Testis (tissue), 2 donors: ENCODE measurements at regions not wholly inside any gene's neighbourhood (a gene's known extent, or its start where the extent isn't known, plus 50 kb on each side); places are given as distances from the start of the nearest gene placed in this dataset.

Source experiments
- POLR2A ChIP-seq: fragments of 450-650 bp; IDR thresholded peaks from one replicate; pipeline ENCODE4 v1.6.1; 2017; ENCODE audit warnings: antibody characterized with exemption, mild to moderate bottlenecking, moderate library complexity
- TF ChIP-seq, protein P1 (sequence below), 3 experiments: fragments of 450-650 bp in 2 of 3; fragments of 200-600 bp in 1 of 3; sonication (generic) in 1 of 3; IDR thresholded peaks; one replicate each; pipeline ENCODE4 v1.5.1; 2016 to 2019; ENCODE audit warnings: antibody characterized with exemption in 3 of 3, mild to moderate bottlenecking in 2 of 3, moderate library complexity in 1 of 3

GRCh38 chr5:88544136-88544645 is 275.5 kb upstream of the TMEM161B start:
- TF ChIP-seq, protein P1, sequence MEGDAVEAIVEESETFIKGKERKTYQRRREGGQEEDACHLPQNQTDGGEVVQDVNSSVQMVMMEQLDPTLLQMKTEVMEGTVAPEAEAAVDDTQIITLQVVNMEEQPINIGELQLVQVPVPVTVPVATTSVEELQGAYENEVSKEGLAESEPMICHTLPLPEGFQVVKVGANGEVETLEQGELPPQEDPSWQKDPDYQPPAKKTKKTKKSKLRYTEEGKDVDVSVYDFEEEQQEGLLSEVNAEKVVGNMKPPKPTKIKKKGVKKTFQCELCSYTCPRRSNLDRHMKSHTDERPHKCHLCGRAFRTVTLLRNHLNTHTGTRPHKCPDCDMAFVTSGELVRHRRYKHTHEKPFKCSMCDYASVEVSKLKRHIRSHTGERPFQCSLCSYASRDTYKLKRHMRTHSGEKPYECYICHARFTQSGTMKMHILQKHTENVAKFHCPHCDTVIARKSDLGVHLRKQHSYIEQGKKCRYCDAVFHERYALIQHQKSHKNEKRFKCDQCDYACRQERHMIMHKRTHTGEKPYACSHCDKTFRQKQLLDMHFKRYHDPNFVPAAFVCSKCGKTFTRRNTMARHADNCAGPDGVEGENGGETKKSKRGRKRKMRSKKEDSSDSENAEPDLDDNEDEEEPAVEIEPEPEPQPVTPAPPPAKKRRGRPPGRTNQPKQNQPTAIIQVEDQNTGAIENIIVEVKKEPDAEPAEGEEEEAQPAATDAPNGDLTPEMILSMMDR (IDR thresholded peaks at IDR 0.05), result no peak
- no peak for TF ChIP-seq POLR2A
